Spleen (tissue), 7 donors: ENCODE measurements at regions not wholly inside any gene's neighbourhood (a gene's known extent, or its start where the extent isn't known, plus 50 kb on each side); places are given as distances from the start of the nearest gene placed in this dataset.

Experiments used
- POLR2A ChIP-seq, 3 donors: fragments of 450-650 bp; IDR thresholded peaks; one replicate each; pipeline ENCODE4 v1.5.1; 2017; ENCODE audit warnings: antibody characterized with exemption in 3 of 3, mild to moderate bottlenecking in 1 of 3
- POLR2AphosphoS5 ChIP-seq, 3 donors: sonication (generic); formaldehyde crosslinking; IDR thresholded peaks; one replicate each; pipeline ENCODE4 v1.5.1; 2017; ENCODE audit warnings: antibody characterized with exemption in 3 of 3
- TF ChIP-seq, protein P1 (sequence below), 11 experiments: fragments of 200-600 bp in 7 of 11; fragments of 450-650 bp in 4 of 11; sonication (generic) in 4 of 11; IDR thresholded peaks in 8 of 11; conservative IDR thresholded peaks in 3 of 11; 1 replicate in 7 of 11; 2 replicates in 4 of 11; pipeline versions ENCODE4 v1.4.0 to v1.8.0; 2016 to 2021; ENCODE audit warnings: antibody characterized with exemption in 11 of 11, inconsistent platforms in 4 of 11, mild to moderate bottlenecking in 1 of 11
- donor health status: DM: no; HTN: no; CAD: no; lungs with moderate emphysema.
- donor health status: DM: no; HTN: no; CAD: no.
- donor health status: DM: no; HTN: no; CAD: no.

GRCh38 chr11:112418438-112418837 lies 157.8 kb upstream of the PLET1 start:
- TF ChIP-seq, protein P1, sequence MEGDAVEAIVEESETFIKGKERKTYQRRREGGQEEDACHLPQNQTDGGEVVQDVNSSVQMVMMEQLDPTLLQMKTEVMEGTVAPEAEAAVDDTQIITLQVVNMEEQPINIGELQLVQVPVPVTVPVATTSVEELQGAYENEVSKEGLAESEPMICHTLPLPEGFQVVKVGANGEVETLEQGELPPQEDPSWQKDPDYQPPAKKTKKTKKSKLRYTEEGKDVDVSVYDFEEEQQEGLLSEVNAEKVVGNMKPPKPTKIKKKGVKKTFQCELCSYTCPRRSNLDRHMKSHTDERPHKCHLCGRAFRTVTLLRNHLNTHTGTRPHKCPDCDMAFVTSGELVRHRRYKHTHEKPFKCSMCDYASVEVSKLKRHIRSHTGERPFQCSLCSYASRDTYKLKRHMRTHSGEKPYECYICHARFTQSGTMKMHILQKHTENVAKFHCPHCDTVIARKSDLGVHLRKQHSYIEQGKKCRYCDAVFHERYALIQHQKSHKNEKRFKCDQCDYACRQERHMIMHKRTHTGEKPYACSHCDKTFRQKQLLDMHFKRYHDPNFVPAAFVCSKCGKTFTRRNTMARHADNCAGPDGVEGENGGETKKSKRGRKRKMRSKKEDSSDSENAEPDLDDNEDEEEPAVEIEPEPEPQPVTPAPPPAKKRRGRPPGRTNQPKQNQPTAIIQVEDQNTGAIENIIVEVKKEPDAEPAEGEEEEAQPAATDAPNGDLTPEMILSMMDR (IDR thresholded peaks at IDR 0.05 in 8 of 11, conservative IDR thresholded peaks at IDR 0.05 in 3 of 11): no peak
- TF ChIP-seq POLR2A (IDR thresholded peaks at IDR 0.05): no peak
- no peak for TF ChIP-seq POLR2AphosphoS5 (IDR thresholded peaks at IDR 0.05)
